Esophagus squamous epithelium (tissue), 5 donors: ENCODE measurements at regions not wholly inside any gene's neighbourhood (a gene's known extent, or its start where the extent isn't known, plus 50 kb on each side); places are given as distances from the start of the nearest gene placed in this dataset.

ENCODE experiments used
- DNase-seq: peaks from one replicate; lab custom pipeline; 2025; lab: John Stamatoyannopoulos, UW
- H3K27ac ChIP-seq, 4 donors: fragments of 200-600 bp; sonication (generic); one replicate each; pipeline ENCODE4 v1.5.1; 2016 to 2019; ENCODE audit warnings: mild to moderate bottlenecking in 1 of 4
- H3K27me3 ChIP-seq, 4 donors: fragments of 200-600 bp; sonication (generic); 1 replicate in 3 of 4; 2 replicates in 1 of 4; pipeline versions ENCODE4 v1.5.1 to v1.6.0; 2017 to 2021; ENCODE audit warnings: antibody characterized with exemption in 1 of 4
- H3K36me3 ChIP-seq, 3 donors: fragments of 200-600 bp; sonication (generic); one replicate each; pipeline ENCODE4 v1.5.1; 2016 to 2019
- H3K4me1 ChIP-seq, 3 donors: fragments of 200-600 bp; sonication (generic); one replicate each; pipeline ENCODE4 v1.5.1; 2017 to 2019
- H3K4me3 ChIP-seq, 4 donors: fragments of 200-600 bp; sonication (generic); 1 replicate in 3 of 4; 2 replicates in 1 of 4; pipeline ENCODE4 v1.5.1; 2016 to 2019; ENCODE audit warnings: mild to moderate bottlenecking in 2 of 4, moderate library complexity in 1 of 4
- H3K9me3 ChIP-seq, 3 donors: fragments of 200-600 bp; sonication (generic); one replicate each; pipeline ENCODE4 v1.5.1; 2016 to 2019
- CTCF ChIP-seq, 6 experiments: fragments of 450-650 bp in 4 of 6; fragments of 200-600 bp in 2 of 6; sonication (generic) in 2 of 6; IDR thresholded peaks; one replicate each; pipeline ENCODE4 v1.5.1; 2016 to 2019; ENCODE audit warnings: antibody characterized with exemption in 6 of 6, mild to moderate bottlenecking in 4 of 6, moderate library complexity in 4 of 6
- POLR2A ChIP-seq, 4 donors: fragments of 450-650 bp; IDR thresholded peaks; one replicate each; pipeline ENCODE4 v1.6.1; 2017; ENCODE audit warnings: antibody characterized with exemption in 4 of 4, mild to moderate bottlenecking in 4 of 4, moderate library complexity in 3 of 4
- WGBS, 2 donors: methylation state at CpG; one replicate each; pipeline ENCODE4 v1.1.5; 2018; 5-methylcytosine and 5-hydroxymethylcytosine counted together
- intact Hi-C: fragments of 100-400 bp; cut with DNase I; formaldehyde crosslinking; loops from one replicate; pipeline ENCODE4 v1.15.0; 2022
- donor health status: DM: yes; HTN: yes; CAD: no.

GRCh38 chr12:114868995-114869834 lies 185.2 kb upstream of the TBX3 start:
- intact Hi-C loops: no loop called here
- Histone ChIP-seq H3K9me3 (no peaks in the 10 kb centered on the region), H3K27me3 (no peaks in the 10 kb centered on the region), H3K4me3 (no peak overlapping the region), H3K36me3 (no peaks in the 10 kb centered on the region), H3K27ac (no peak overlapping the region), H3K4me1 (peaks cover 0 to 3% (median 0%) of the 10 kb centered on the region in 3 donors)
- WGBS, 2 donors: 38 to 39% methylated on average over 14 of the region's 14 CpGs
- no peak for DNase-seq
- TF ChIP-seq POLR2A (IDR thresholded peaks at IDR 0.05) (no peak), CTCF (IDR thresholded peaks at IDR 0.05) (no peak)

GRCh38 chr12:114866331-114866730 lies 182.4 kb upstream of the TBX3 start:
- no peaks in the 10 kb centered on the region for H3K27me3 ChIP-seq
- DNase-seq: no peak
- intact Hi-C loops: no loop called here
- H3K4me1 ChIP-seq: peaks cover 0 to 3% (median 0%) of the 10 kb centered on the region in 3 donors
- WGBS, 2 donors: 78 to 97% methylated on average over 4 of the region's 4 CpGs
- H3K36me3 ChIP-seq: no peaks in the 10 kb centered on the region
- H3K27ac ChIP-seq: no peak overlapping the region
- TF ChIP-seq CTCF (IDR thresholded peaks at IDR 0.05) (no peak), POLR2A (IDR thresholded peaks at IDR 0.05) (no peak)
- H3K4me3 ChIP-seq: no peak overlapping the region
- H3K9me3 ChIP-seq: no peaks in the 10 kb centered on the region

- no peak for DNase-seq
- WGBS, 2 donors: 14 to 18% methylated on average over 12 of the region's 12 CpGs
- no peaks in the 10 kb centered on the region for H3K27me3 ChIP-seq
- TF ChIP-seq POLR2A (IDR thresholded peaks at IDR 0.05) (no peak), CTCF (IDR thresholded peaks at IDR 0.05) (no peak)
- no peak overlapping the region for H3K27ac ChIP-seq
- no peak overlapping the region for H3K4me3 ChIP-seq
- no peaks in the 10 kb centered on the region for H3K36me3 ChIP-seq
- intact Hi-C loops: no loop called here
- peaks cover 0 to 3% (median 0%) of the 10 kb centered on the region in 3 donors for H3K4me1 ChIP-seq
- no peaks in the 10 kb centered on the region for H3K9me3 ChIP-seq
These were observed 181.0 kb upstream of the TBX3 start for GRCh38 chr12:114864837-114865551.

GRCh38 chr12:114863911-114864310 lies 179.9 kb upstream of the TBX3 start:
- H3K27ac ChIP-seq: no peak overlapping the region
- no peaks in the 10 kb centered on the region for H3K36me3 ChIP-seq
- H3K4me3 ChIP-seq: no peak overlapping the region
- TF ChIP-seq CTCF (IDR thresholded peaks at IDR 0.05) (no peak), POLR2A (IDR thresholded peaks at IDR 0.05) (no peak)
- H3K9me3 ChIP-seq: no peaks in the 10 kb centered on the region
- no peaks in the 10 kb centered on the region for H3K27me3 ChIP-seq
- H3K4me1 ChIP-seq: peaks cover 0 to 3% (median 0%) of the 10 kb centered on the region in 3 donors
- 76 to 100% methylated on average over 2 to 7 of the region's 12 CpGs for WGBS, 2 donors
- intact Hi-C loops: no loop called here
- no peak for DNase-seq

- TF ChIP-seq CTCF (IDR thresholded peaks at IDR 0.05) (no peak), POLR2A (IDR thresholded peaks at IDR 0.05) (no peak)
- WGBS, 2 donors: 80 to 83% methylated on average over 6 of the region's 6 CpGs
- H3K4me1 ChIP-seq: peaks cover 0 to 3% (median 0%) of the 10 kb centered on the region in 3 donors
- H3K27ac ChIP-seq: no peak overlapping the region
- intact Hi-C loops: no loop called here
- H3K36me3 ChIP-seq: no peaks in the 10 kb centered on the region
- no peaks in the 10 kb centered on the region for H3K9me3 ChIP-seq
- no peak overlapping the region for H3K4me3 ChIP-seq
- no peak for DNase-seq
- no peaks in the 10 kb centered on the region for H3K27me3 ChIP-seq
These were observed 177.0 kb upstream of the TBX3 start for GRCh38 chr12:114860969-114861368.
